ENCODE measurements at regions not wholly inside any gene's neighbourhood (a gene's known extent, or its start where the extent isn't known, plus 50 kb on each side); places are given as distances from the start of the nearest gene placed in this dataset.
A peak's percentile ranks its signal among the peaks of the same experiment; 100 is the strongest.

GRCh38 chr9:23571414-23572104, 254.5 kb downstream of the ELAVL2 start:
- Mint-ChIP-seq H3K27ac (no peak overlapping the region), H3K36me3 (no peaks in the 10 kb centered on the region), H3K9me3 (no peaks in the 10 kb centered on the region), H3K27me3 (no peaks in the 10 kb centered on the region), H3K4me1 (no peaks in the 10 kb centered on the region), H3K4me3 (no peak overlapping the region)

GRCh38 chr9:23573800-23574199, 252.2 kb downstream of the ELAVL2 start:
- no peaks in the 10 kb centered on the region for H3K27me3 Mint-ChIP-seq
- H3K4me1 Mint-ChIP-seq: no peaks in the 10 kb centered on the region
- no peaks in the 10 kb centered on the region for H3K36me3 Mint-ChIP-seq
- H3K9me3 Mint-ChIP-seq: peaks cover 6% of the 10 kb centered on the region
- no peak overlapping the region for H3K27ac Mint-ChIP-seq
- H3K4me3 Mint-ChIP-seq: no peak overlapping the region

- H3K27ac Mint-ChIP-seq: no peak overlapping the region
Observed at GRCh38 chr9:23577611-23578010, 248.4 kb downstream of the ELAVL2 start.

GRCh38 chr9:23581931-23582330, 244.1 kb downstream of the ELAVL2 start:
- no peaks in the 10 kb centered on the region for H3K4me1 Mint-ChIP-seq
- no peaks in the 10 kb centered on the region for H3K36me3 Mint-ChIP-seq
- H3K9me3 Mint-ChIP-seq: peaks cover 16% of the 10 kb centered on the region
- no peaks in the 10 kb centered on the region for H3K27me3 Mint-ChIP-seq
- H3K27ac Mint-ChIP-seq: no peak overlapping the region
- H3K4me3 Mint-ChIP-seq: no peak overlapping the region

More at GRCh38 chr9:23577611-23578010, 248.4 kb downstream of the ELAVL2 start:
- Mint-ChIP-seq H3K9me3 (peaks cover 11% of the 10 kb centered on the region), H3K27me3 (no peaks in the 10 kb centered on the region), H3K36me3 (no peaks in the 10 kb centered on the region), H3K4me3 (no peak overlapping the region), H3K4me1 (no peaks in the 10 kb centered on the region)

GRCh38 chr9:23582836-23583235, 243.2 kb downstream of the ELAVL2 start:
- Mint-ChIP-seq H3K27me3 (no peaks in the 10 kb centered on the region), H3K36me3 (no peaks in the 10 kb centered on the region), H3K9me3 (peaks cover 16% of the 10 kb centered on the region), H3K27ac (no peak overlapping the region), H3K4me3 (no peak overlapping the region), H3K4me1 (no peaks in the 10 kb centered on the region)

- peaks cover 6% of the 10 kb centered on the region for H3K9me3 Mint-ChIP-seq
- no peaks in the 10 kb centered on the region for H3K36me3 Mint-ChIP-seq
- H3K4me3 Mint-ChIP-seq: no peak overlapping the region
- H3K4me1 Mint-ChIP-seq: peaks cover 22% of the 10 kb centered on the region
- no peak overlapping the region for H3K27ac Mint-ChIP-seq
- H3K27me3 Mint-ChIP-seq: no peaks in the 10 kb centered on the region
Observed at GRCh38 chr9:23586906-23587305, 239.1 kb downstream of the ELAVL2 start.

GRCh38 chr9:23587433-23587832, 238.6 kb downstream of the ELAVL2 start:
- H3K4me1 Mint-ChIP-seq: peaks cover 22% of the 10 kb centered on the region
- peaks cover 6% of the 10 kb centered on the region for H3K9me3 Mint-ChIP-seq
- no peaks in the 10 kb centered on the region for H3K36me3 Mint-ChIP-seq
- H3K27me3 Mint-ChIP-seq: no peaks in the 10 kb centered on the region
- no peak overlapping the region for H3K4me3 Mint-ChIP-seq
- H3K27ac Mint-ChIP-seq: no peak overlapping the region

- H3K36me3 Mint-ChIP-seq: no peaks in the 10 kb centered on the region
- peaks cover 22% of the 10 kb centered on the region for H3K4me1 Mint-ChIP-seq
- H3K27ac Mint-ChIP-seq: no peak overlapping the region
- peaks cover 6% of the 10 kb centered on the region for H3K9me3 Mint-ChIP-seq
- no peaks in the 10 kb centered on the region for H3K27me3 Mint-ChIP-seq
- H3K4me3 Mint-ChIP-seq: no peak overlapping the region
Observed at GRCh38 chr9:23587903-23588302, 238.1 kb downstream of the ELAVL2 start.

- Mint-ChIP-seq H3K27me3 (no peaks in the 10 kb centered on the region), H3K4me1 (peaks cover 22% of the 10 kb centered on the region), H3K4me3 (peak overlapping the region; percentile 15), H3K36me3 (no peaks in the 10 kb centered on the region), H3K27ac (no peak overlapping the region), H3K9me3 (peaks cover 5% of the 10 kb centered on the region)
Observed at GRCh38 chr9:23590276-23591000, 235.6 kb downstream of the ELAVL2 start.

GRCh38 chr9:23594421-23594820, 231.6 kb downstream of the ELAVL2 start:
- peaks cover 22% of the 10 kb centered on the region for H3K4me1 Mint-ChIP-seq
- no peak overlapping the region for H3K27ac Mint-ChIP-seq
- no peaks in the 10 kb centered on the region for H3K27me3 Mint-ChIP-seq
- no peaks in the 10 kb centered on the region for H3K36me3 Mint-ChIP-seq
- H3K9me3 Mint-ChIP-seq: peaks cover 9% of the 10 kb centered on the region
- H3K4me3 Mint-ChIP-seq: no peak overlapping the region

GRCh38 chr9:23596913-23597634, 229.0 kb downstream of the ELAVL2 start:
- Mint-ChIP-seq H3K27ac (no peak overlapping the region), H3K4me3 (no peak overlapping the region)

GRCh38 chr9:23598994-23599393, 227.0 kb downstream of the ELAVL2 start:
- Mint-ChIP-seq H3K36me3 (no peaks in the 10 kb centered on the region), H3K9me3 (peaks cover 9% of the 10 kb centered on the region), H3K4me3 (no peak overlapping the region), H3K4me1 (no peaks in the 10 kb centered on the region), H3K27ac (no peak overlapping the region), H3K27me3 (no peaks in the 10 kb centered on the region)

More at GRCh38 chr9:23596913-23597634, 229.0 kb downstream of the ELAVL2 start:
- H3K36me3 Mint-ChIP-seq: no peaks in the 10 kb centered on the region
- H3K4me1 Mint-ChIP-seq: no peaks in the 10 kb centered on the region
- peaks cover 9% of the 10 kb centered on the region for H3K9me3 Mint-ChIP-seq
- no peaks in the 10 kb centered on the region for H3K27me3 Mint-ChIP-seq

GRCh38 chr9:23603311-23603710, 222.7 kb downstream of the ELAVL2 start:
- no peaks in the 10 kb centered on the region for H3K27me3 Mint-ChIP-seq
- no peaks in the 10 kb centered on the region for H3K36me3 Mint-ChIP-seq
- H3K27ac Mint-ChIP-seq: no peak overlapping the region
- H3K4me1 Mint-ChIP-seq: no peaks in the 10 kb centered on the region
- H3K4me3 Mint-ChIP-seq: no peak overlapping the region
- no peaks in the 10 kb centered on the region for H3K9me3 Mint-ChIP-seq

GRCh38 chr9:23606107-23606506, 219.9 kb downstream of the ELAVL2 start:
- Mint-ChIP-seq H3K27me3 (no peaks in the 10 kb centered on the region), H3K4me1 (no peaks in the 10 kb centered on the region), H3K27ac (no peak overlapping the region), H3K9me3 (no peaks in the 10 kb centered on the region), H3K4me3 (no peak overlapping the region), H3K36me3 (no peaks in the 10 kb centered on the region)

GRCh38 chr9:23608456-23608855, 217.6 kb downstream of the ELAVL2 start:
- Mint-ChIP-seq H3K4me1 (no peaks in the 10 kb centered on the region), H3K36me3 (no peaks in the 10 kb centered on the region), H3K9me3 (no peaks in the 10 kb centered on the region), H3K4me3 (no peak overlapping the region), H3K27ac (no peak overlapping the region), H3K27me3 (no peaks in the 10 kb centered on the region)

GRCh38 chr9:23611869-23612268, 214.2 kb downstream of the ELAVL2 start:
- Mint-ChIP-seq H3K27me3 (no peaks in the 10 kb centered on the region), H3K4me3 (no peak overlapping the region), H3K27ac (no peak overlapping the region), H3K36me3 (no peaks in the 10 kb centered on the region), H3K9me3 (no peaks in the 10 kb centered on the region), H3K4me1 (no peaks in the 10 kb centered on the region)
